Activated CD8-positive, alpha-beta T cell treated with anti-CD3 and anti-CD28 coated beads for 36 hours (primary cell): ENCODE measurements at regions not wholly inside any gene's neighbourhood (a gene's known extent, or its start where the extent isn't known, plus 50 kb on each side); places are given as distances from the start of the nearest gene placed in this dataset.

Experiments
- ATAC-seq: fragments of 200-7000 bp; cut with Tn5 transposase; one replicate; pipeline ENCODE4 v1.10.0; 2021; ENCODE audit warnings: mild to moderate bottlenecking, moderate library complexity
- CTCF ChIA-PET: fragments of 350-600 bp; sonication (Branson Sonifier 250); formaldehyde crosslinking; loops from one replicate; lab custom pipeline; 2021; ENCODE audit warnings: antibody characterized with exemption; lab: Charles Lee
- POLR2A ChIA-PET: fragments of 350-600 bp; sonication (Branson Sonifier 250); formaldehyde crosslinking; loops from one replicate; lab custom pipeline; 2021; ENCODE audit warnings: antibody characterized with exemption; lab: Charles Lee
- DNase-seq: peaks from one replicate; pipeline ENCODE4 v3.0.0-alpha.2; 2020
- H3K27ac Mint-ChIP-seq: one replicate; pipeline ENCODE4 v1.8.0; 2021; ENCODE audit warnings: mild to moderate bottlenecking, mixed read lengths
- H3K27me3 Mint-ChIP-seq: one replicate; pipeline ENCODE4 v1.8.0; 2021; ENCODE audit warnings: mixed read lengths
- H3K36me3 Mint-ChIP-seq: one replicate; pipeline ENCODE4 v1.8.0; 2021; ENCODE audit warnings: low read depth, mixed read lengths
- H3K4me1 Mint-ChIP-seq: one replicate; pipeline ENCODE4 v1.8.0; 2021; ENCODE audit warnings: low read depth, mixed read lengths
- H3K4me3 Mint-ChIP-seq: one replicate; pipeline ENCODE4 v1.8.0; 2021; ENCODE audit warnings: mild to moderate bottlenecking, moderate library complexity, mixed read lengths
- H3K9me3 Mint-ChIP-seq: one replicate; pipeline ENCODE4 v1.8.0; 2021; ENCODE audit warnings: mixed read lengths
- intact Hi-C: fragments of 100-400 bp; cut with micrococcal nuclease; formaldehyde crosslinking; loops from one replicate; pipeline ENCODE4 v1.10.0; 2022
- TF ChIP-seq, protein P1 (sequence below): fragments of 200-600 bp; IDR thresholded peaks from one replicate; pipeline ENCODE4 v1.8.0; 2022; ENCODE audit warnings: antibody characterized with exemption, mild to moderate bottlenecking

DNA sequence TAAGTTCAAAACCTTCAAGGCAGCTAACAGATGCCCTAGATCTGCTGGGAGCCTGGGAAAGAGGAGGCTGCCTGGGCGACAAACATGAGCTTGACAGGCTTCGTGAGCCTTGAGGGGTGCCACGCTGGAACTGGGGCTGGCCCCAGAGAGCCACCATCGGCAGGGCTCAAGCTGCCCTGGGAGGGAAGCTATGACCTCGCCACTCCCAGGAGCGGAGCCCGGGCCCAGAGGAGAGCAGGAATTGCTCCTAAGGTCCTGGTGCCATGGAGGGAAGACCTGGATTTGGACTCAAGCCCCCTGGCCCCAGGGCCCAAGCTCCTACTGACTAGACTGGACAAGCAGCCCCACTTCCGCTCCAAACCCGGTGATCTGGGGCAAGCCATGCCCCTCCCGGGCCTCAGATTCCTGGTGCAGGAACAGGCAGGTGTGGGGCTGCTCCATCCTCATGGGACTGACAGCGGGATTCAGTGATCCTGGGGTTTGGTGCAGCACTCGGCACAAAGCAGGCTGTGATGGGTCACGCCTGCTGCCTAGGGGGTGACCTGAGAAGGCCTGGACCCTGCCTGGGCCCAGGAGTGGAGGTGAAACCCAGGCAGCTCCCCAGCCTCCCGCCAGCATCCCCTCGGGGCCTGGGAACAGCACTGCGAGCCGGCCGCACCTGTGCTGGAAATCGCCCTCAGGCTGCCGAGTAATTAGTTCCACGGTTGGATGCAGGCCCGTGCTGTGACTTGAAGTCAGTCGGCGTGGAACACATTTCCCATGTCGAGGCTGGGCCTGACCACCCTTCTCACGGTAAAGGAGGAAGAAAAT lies 246.9 kb downstream of the NDUFA10 start:
- CTCF ChIA-PET = no interaction called here
- H3K4me1 Mint-ChIP-seq = no peaks in the 10 kb centered on the region
- no peaks in the 10 kb centered on the region for H3K27me3 Mint-ChIP-seq
- no peaks in the 10 kb centered on the region for H3K36me3 Mint-ChIP-seq
- no peaks in the 10 kb centered on the region for H3K9me3 Mint-ChIP-seq
- H3K4me3 Mint-ChIP-seq = no peak overlapping the region
- intact Hi-C loops = no loop called here
- DNase-seq (no peak), ATAC-seq (no peak)
- POLR2A ChIA-PET = no interaction called here
- no peak overlapping the region for H3K27ac Mint-ChIP-seq
- TF ChIP-seq, protein P1, sequence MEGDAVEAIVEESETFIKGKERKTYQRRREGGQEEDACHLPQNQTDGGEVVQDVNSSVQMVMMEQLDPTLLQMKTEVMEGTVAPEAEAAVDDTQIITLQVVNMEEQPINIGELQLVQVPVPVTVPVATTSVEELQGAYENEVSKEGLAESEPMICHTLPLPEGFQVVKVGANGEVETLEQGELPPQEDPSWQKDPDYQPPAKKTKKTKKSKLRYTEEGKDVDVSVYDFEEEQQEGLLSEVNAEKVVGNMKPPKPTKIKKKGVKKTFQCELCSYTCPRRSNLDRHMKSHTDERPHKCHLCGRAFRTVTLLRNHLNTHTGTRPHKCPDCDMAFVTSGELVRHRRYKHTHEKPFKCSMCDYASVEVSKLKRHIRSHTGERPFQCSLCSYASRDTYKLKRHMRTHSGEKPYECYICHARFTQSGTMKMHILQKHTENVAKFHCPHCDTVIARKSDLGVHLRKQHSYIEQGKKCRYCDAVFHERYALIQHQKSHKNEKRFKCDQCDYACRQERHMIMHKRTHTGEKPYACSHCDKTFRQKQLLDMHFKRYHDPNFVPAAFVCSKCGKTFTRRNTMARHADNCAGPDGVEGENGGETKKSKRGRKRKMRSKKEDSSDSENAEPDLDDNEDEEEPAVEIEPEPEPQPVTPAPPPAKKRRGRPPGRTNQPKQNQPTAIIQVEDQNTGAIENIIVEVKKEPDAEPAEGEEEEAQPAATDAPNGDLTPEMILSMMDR = no peak

- ATAC-seq (no peak), DNase-seq (no peak)
- H3K4me1 Mint-ChIP-seq = no peaks in the 10 kb centered on the region
- no peaks in the 10 kb centered on the region for H3K27me3 Mint-ChIP-seq
- POLR2A ChIA-PET = no interaction called here
- H3K9me3 Mint-ChIP-seq = peaks cover 3% of the 10 kb centered on the region
- intact Hi-C loops = no loop called here
- H3K36me3 Mint-ChIP-seq = no peaks in the 10 kb centered on the region
- H3K4me3 Mint-ChIP-seq = no peak overlapping the region
- no peak overlapping the region for H3K27ac Mint-ChIP-seq
- CTCF ChIA-PET = no interaction called here
- TF ChIP-seq, protein P1 = no peak
These were observed 247.9 kb downstream of the NDUFA10 start for GRCh38 chr2:239777219-239777618.

DNA sequence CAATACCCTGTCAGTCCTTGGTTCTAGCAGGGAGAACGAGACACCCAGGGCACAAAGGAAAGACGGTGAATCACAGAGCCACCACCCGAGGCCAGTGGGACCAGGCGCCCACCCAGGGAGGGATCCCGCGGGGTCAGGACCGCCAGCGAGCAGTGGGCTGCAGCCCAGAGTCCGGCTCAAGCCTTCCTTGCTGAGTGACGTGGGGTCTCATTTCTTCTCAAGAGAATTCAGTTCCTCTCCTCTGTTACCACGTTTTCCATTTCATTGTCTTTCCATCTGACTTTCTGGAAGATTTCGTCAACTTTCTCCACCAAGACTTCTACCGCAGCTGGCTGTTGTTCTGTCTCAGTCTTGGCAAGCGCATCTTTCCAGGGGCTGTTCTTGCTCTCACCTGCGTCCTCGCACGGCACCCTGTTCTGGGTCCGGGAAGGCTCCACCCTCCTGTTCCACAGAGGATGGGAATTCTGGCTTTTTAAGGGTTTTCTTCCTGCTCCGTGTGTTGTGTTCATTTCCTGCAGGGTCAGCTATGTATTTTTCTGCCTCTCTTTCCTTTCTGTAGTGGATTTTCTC lies 248.6 kb downstream of the NDUFA10 start:
- H3K36me3 Mint-ChIP-seq = no peaks in the 10 kb centered on the region
- no peaks in the 10 kb centered on the region for H3K27me3 Mint-ChIP-seq
- ChIA-PET CTCF (no interaction called here), POLR2A (no interaction called here)
- TF ChIP-seq, protein P1 = no peak
- no peaks in the 10 kb centered on the region for H3K4me1 Mint-ChIP-seq
- H3K27ac Mint-ChIP-seq = no peak overlapping the region
- ATAC-seq (no peak), DNase-seq (no peak)
- no peak overlapping the region for H3K4me3 Mint-ChIP-seq
- intact Hi-C loops = no loop called here
- H3K9me3 Mint-ChIP-seq = peaks cover 5% of the 10 kb centered on the region

- intact Hi-C loops = no loop called here
- Mint-ChIP-seq H3K4me3 (no peak overlapping the region), H3K36me3 (no peaks in the 10 kb centered on the region), H3K4me1 (no peaks in the 10 kb centered on the region), H3K27ac (no peak overlapping the region), H3K27me3 (no peaks in the 10 kb centered on the region), H3K9me3 (peaks cover 8% of the 10 kb centered on the region)
- POLR2A ChIA-PET = no interaction called here
- no peak for ATAC-seq
- TF ChIP-seq, protein P1 = no peak
- CTCF ChIA-PET = no interaction called here
- no peak for DNase-seq
These were observed 249.3 kb downstream of the NDUFA10 start for GRCh38 chr2:239775623-239776435.
